ENCODE measurements at regions not wholly inside any gene's neighbourhood (a gene's known extent, or its start where the extent isn't known, plus 50 kb on each side); places are given as distances from the start of the nearest gene placed in this dataset.
"Not testable (repeated sequence)": the region's sequence is repeated elsewhere in the genome, so short reads cannot be mapped to it uniquely, and the experiment has no call there.

- no peak overlapping the region for H2AFZ ChIP-seq (ENCODE audit: low read depth, low read length)
- no peak overlapping the region for H3K4me3 ChIP-seq (ENCODE audit: low read length)
- H3K27me3 ChIP-seq (ENCODE audit: insufficient read depth, low read length), result peaks cover 18% of the 10 kb centered on the region
- peaks cover 11% of the 10 kb centered on the region for H3K4me1 ChIP-seq (ENCODE audit: insufficient read depth, low read length)
- no peaks in the 10 kb centered on the region for H3K36me3 ChIP-seq (ENCODE audit: insufficient read depth, low read length)
- no peaks in the 10 kb centered on the region for H3K9me3 ChIP-seq (ENCODE audit: low read length)
These were observed 345.3 kb upstream of the TNRC6C start for GRCh38 chr17:77613218-77613617.

- Histone ChIP-seq H3K27me3 (ENCODE audit: insufficient read depth, low read length) (peaks cover 18% of the 10 kb centered on the region), H3K9me3 (ENCODE audit: low read length) (no peaks in the 10 kb centered on the region), H3K4me3 (ENCODE audit: low read length) (no peak overlapping the region), H3K4me1 (ENCODE audit: insufficient read depth, low read length) (peaks cover 11% of the 10 kb centered on the region), H2AFZ (ENCODE audit: low read depth, low read length) (no peak overlapping the region), H3K36me3 (ENCODE audit: insufficient read depth, low read length) (no peaks in the 10 kb centered on the region)
These were observed 344.9 kb upstream of the TNRC6C start for GRCh38 chr17:77613627-77614026.

GRCh38 chr17:77615703-77616253 is 342.7 kb upstream of the TNRC6C start:
- H3K27me3 ChIP-seq (ENCODE audit: insufficient read depth, low read length), result peaks cover 16% of the 10 kb centered on the region
- peaks cover 4% of the 10 kb centered on the region for H3K9me3 ChIP-seq (ENCODE audit: low read length)
- no peaks in the 10 kb centered on the region for H3K36me3 ChIP-seq (ENCODE audit: insufficient read depth, low read length)

GRCh38 chr17:77616254-77616731 is 342.2 kb upstream of the TNRC6C start:
- H2AFZ ChIP-seq (ENCODE audit: low read depth, low read length), result no peak overlapping the region
- no peaks in the 10 kb centered on the region for H3K36me3 ChIP-seq (ENCODE audit: insufficient read depth, low read length)
- H3K4me3 ChIP-seq (ENCODE audit: low read length), result no peak overlapping the region
- peaks cover 4% of the 10 kb centered on the region for H3K9me3 ChIP-seq (ENCODE audit: low read length)
- peaks cover 16% of the 10 kb centered on the region for H3K27me3 ChIP-seq (ENCODE audit: insufficient read depth, low read length)
- H3K4me1 ChIP-seq (ENCODE audit: insufficient read depth, low read length), result peaks cover 11% of the 10 kb centered on the region

More at GRCh38 chr17:77615703-77616253, 342.7 kb upstream of the TNRC6C start:
- Histone ChIP-seq H3K4me1 (ENCODE audit: insufficient read depth, low read length) (peaks cover 11% of the 10 kb centered on the region), H3K4me3 (ENCODE audit: low read length) (no peak overlapping the region), H2AFZ (ENCODE audit: low read depth, low read length) (no peak overlapping the region)

- H3K27me3 ChIP-seq (ENCODE audit: insufficient read depth, low read length), result peaks cover 14% of the 10 kb centered on the region
- no peak overlapping the region for H2AFZ ChIP-seq (ENCODE audit: low read depth, low read length)
- peaks cover 4% of the 10 kb centered on the region for H3K9me3 ChIP-seq (ENCODE audit: low read length)
- no peak overlapping the region for H3K4me3 ChIP-seq (ENCODE audit: low read length)
- no peaks in the 10 kb centered on the region for H3K36me3 ChIP-seq (ENCODE audit: insufficient read depth, low read length)
- peaks cover 11% of the 10 kb centered on the region for H3K4me1 ChIP-seq (ENCODE audit: insufficient read depth, low read length)
These were observed 341.0 kb upstream of the TNRC6C start for GRCh38 chr17:77617516-77617915.

- H3K4me3 ChIP-seq (ENCODE audit: low read length), result no peak overlapping the region
- peaks cover 8% of the 10 kb centered on the region for H3K27me3 ChIP-seq (ENCODE audit: insufficient read depth, low read length)
- H3K4me1 ChIP-seq (ENCODE audit: insufficient read depth, low read length), result peaks cover 11% of the 10 kb centered on the region
- peaks cover 4% of the 10 kb centered on the region for H3K9me3 ChIP-seq (ENCODE audit: low read length)
- no peaks in the 10 kb centered on the region for H3K36me3 ChIP-seq (ENCODE audit: insufficient read depth, low read length)
- no peak overlapping the region for H2AFZ ChIP-seq (ENCODE audit: low read depth, low read length)
These were observed 340.3 kb upstream of the TNRC6C start for GRCh38 chr17:77618173-77618572.

- Histone ChIP-seq H2AFZ (ENCODE audit: low read depth, low read length) (no peak overlapping the region), H3K9me3 (ENCODE audit: low read length) (peaks cover 4% of the 10 kb centered on the region)
These were observed 339.8 kb upstream of the TNRC6C start for GRCh38 chr17:77618731-77619130.

GRCh38 chr17:77619326-77619725 is 339.2 kb upstream of the TNRC6C start:
- Histone ChIP-seq H2AFZ (ENCODE audit: low read depth, low read length) (no peak overlapping the region), H3K4me3 (ENCODE audit: low read length) (no peak overlapping the region), H3K4me1 (ENCODE audit: insufficient read depth, low read length) (peaks cover 11% of the 10 kb centered on the region), H3K27me3 (ENCODE audit: insufficient read depth, low read length) (peaks cover 4% of the 10 kb centered on the region), H3K9me3 (ENCODE audit: low read length) (peaks cover 4% of the 10 kb centered on the region), H3K36me3 (ENCODE audit: insufficient read depth, low read length) (no peaks in the 10 kb centered on the region)

More at GRCh38 chr17:77618731-77619130, 339.8 kb upstream of the TNRC6C start:
- Histone ChIP-seq H3K27me3 (ENCODE audit: insufficient read depth, low read length) (peaks cover 4% of the 10 kb centered on the region), H3K4me3 (ENCODE audit: low read length) (no peak overlapping the region), H3K36me3 (ENCODE audit: insufficient read depth, low read length) (no peaks in the 10 kb centered on the region), H3K4me1 (ENCODE audit: insufficient read depth, low read length) (peaks cover 11% of the 10 kb centered on the region)

- peaks cover 4% of the 10 kb centered on the region for H3K27me3 ChIP-seq (ENCODE audit: insufficient read depth, low read length)
- H3K9me3 ChIP-seq (ENCODE audit: low read length), result peaks cover 4% of the 10 kb centered on the region
- peaks cover 11% of the 10 kb centered on the region for H3K4me1 ChIP-seq (ENCODE audit: insufficient read depth, low read length)
- no peaks in the 10 kb centered on the region for H3K36me3 ChIP-seq (ENCODE audit: insufficient read depth, low read length)
- no peak overlapping the region for H3K4me3 ChIP-seq (ENCODE audit: low read length)
- H2AFZ ChIP-seq (ENCODE audit: low read depth, low read length), result no peak overlapping the region
These were observed 338.7 kb upstream of the TNRC6C start for GRCh38 chr17:77619851-77620250.

GRCh38 chr17:77620282-77620681 is 338.2 kb upstream of the TNRC6C start:
- Histone ChIP-seq H3K4me3 (ENCODE audit: low read length) (no peak overlapping the region), H3K27me3 (ENCODE audit: insufficient read depth, low read length) (peaks cover 4% of the 10 kb centered on the region), H2AFZ (ENCODE audit: low read depth, low read length) (no peak overlapping the region), H3K36me3 (ENCODE audit: insufficient read depth, low read length) (no peaks in the 10 kb centered on the region), H3K4me1 (ENCODE audit: insufficient read depth, low read length) (peaks cover 10% of the 10 kb centered on the region), H3K9me3 (ENCODE audit: low read length) (peaks cover 4% of the 10 kb centered on the region)

- H3K4me1 ChIP-seq (ENCODE audit: insufficient read depth, low read length); H3K27me3 ChIP-seq (ENCODE audit: insufficient read depth, low read length); H3K36me3 ChIP-seq (ENCODE audit: insufficient read depth, low read length); H3K9me3 ChIP-seq (ENCODE audit: low read length); H2AFZ ChIP-seq (ENCODE audit: low read depth, low read length); H3K4me3 ChIP-seq (ENCODE audit: low read length): not testable (repeated sequence)
These were observed 336.4 kb upstream of the TNRC6C start for GRCh38 chr17:77622084-77622483.

- H3K27me3 ChIP-seq (ENCODE audit: insufficient read depth, low read length), result no peaks in the 10 kb centered on the region
- H2AFZ ChIP-seq (ENCODE audit: low read depth, low read length), result no peak overlapping the region
- no peaks in the 10 kb centered on the region for H3K4me1 ChIP-seq (ENCODE audit: insufficient read depth, low read length)
- H3K4me3 ChIP-seq (ENCODE audit: low read length), result no peak overlapping the region
- peaks cover 7% of the 10 kb centered on the region for H3K9me3 ChIP-seq (ENCODE audit: low read length)
- H3K36me3 ChIP-seq (ENCODE audit: insufficient read depth, low read length), result no peaks in the 10 kb centered on the region
These were observed 335.9 kb upstream of the TNRC6C start for GRCh38 chr17:77622647-77623046.

GRCh38 chr17:77623321-77623720 is 335.2 kb upstream of the TNRC6C start:
- H3K27me3 ChIP-seq (ENCODE audit: insufficient read depth, low read length); H3K36me3 ChIP-seq (ENCODE audit: insufficient read depth, low read length); H3K9me3 ChIP-seq (ENCODE audit: low read length); H3K4me3 ChIP-seq (ENCODE audit: low read length); H3K4me1 ChIP-seq (ENCODE audit: insufficient read depth, low read length); H2AFZ ChIP-seq (ENCODE audit: low read depth, low read length): not testable (repeated sequence)

GRCh38 chr17:77628035-77628434 is 330.5 kb upstream of the TNRC6C start:
- Histone ChIP-seq H3K4me1 (ENCODE audit: insufficient read depth, low read length) (no peaks in the 10 kb centered on the region), H3K9me3 (ENCODE audit: low read length) (peaks cover 3% of the 10 kb centered on the region), H3K36me3 (ENCODE audit: insufficient read depth, low read length) (no peaks in the 10 kb centered on the region), H3K4me3 (ENCODE audit: low read length) (no peak overlapping the region), H3K27me3 (ENCODE audit: insufficient read depth, low read length) (no peaks in the 10 kb centered on the region), H2AFZ (ENCODE audit: low read depth, low read length) (no peak overlapping the region)

Data from neuron (in vitro differentiated cells).